ENCODE measurements at regions not wholly inside any gene's neighbourhood (a gene's known extent, or its start where the extent isn't known, plus 50 kb on each side); places are given as distances from the start of the nearest gene placed in this dataset.

GRCh38 chrX:82782014-82782413 lies 726.1 kb upstream of the POU3F4 start (continued):
- TF ChIP-seq REST (IDR thresholded peaks at IDR 0.05; ENCODE audit: borderline replicate concordance) (no peak), REST (CRISPR knock-in tag; IDR thresholded peaks at IDR 0.05; ENCODE audit: low read depth) (no peak), ZNF212 (CRISPR knock-in tag; IDR thresholded peaks at IDR 0.05) (no peak), ZNF79 (CRISPR knock-in tag; IDR thresholded peaks at IDR 0.05; ENCODE audit: low read depth) (no peak), NFYB (IDR thresholded peaks at IDR 0.05; ENCODE audit: extremely low read depth, insufficient read length) (no peak), HNRNPH1 (optimal IDR thresholded peaks at IDR 0.05; ENCODE audit: low read depth, low read length) (no peak), SFPQ (IDR thresholded peaks at IDR 0.05; ENCODE audit: low read depth, low read length) (no peak), TRIM28 (IDR thresholded peaks at IDR 0.05) (no peak), ILK (tag; IDR thresholded peaks at IDR 0.05; ENCODE audit: borderline replicate concordance, low read depth) (no peak), SRSF3 (IDR thresholded peaks at IDR 0.05; ENCODE audit: insufficient read depth, low read length) (no peak), FIP1L1 (IDR thresholded peaks at IDR 0.05; ENCODE audit: low read depth, low read length, poor library complexity, severe bottlenecking) (no peak), SIN3B (IDR thresholded peaks at IDR 0.05; ENCODE audit: low read depth) (no peak), ZC3H11A (IDR thresholded peaks at IDR 0.05; ENCODE audit: low read depth, low read length) (no peak), CBX2 (IDR thresholded peaks at IDR 0.05; ENCODE audit: insufficient read depth, low read length, poor library complexity, severe bottlenecking) (no peak)

All from K562 (cell line).